Urinary bladder (tissue), 3 donors: ENCODE measurements at regions not wholly inside any gene's neighbourhood (a gene's known extent, or its start where the extent isn't known, plus 50 kb on each side); places are given as distances from the start of the nearest gene placed in this dataset.

Source experiments
- DNase-seq: peaks from one replicate; pipeline ENCODE4 v3.0.0-alpha.2; 2015; ENCODE audit errors: extremely low spot score
- H3K27ac ChIP-seq: one replicate; pipeline ENCODE4 v1.5.1; 2013; ENCODE audit warnings: low read depth, mild to moderate bottlenecking, moderate library complexity
- H3K36me3 ChIP-seq: one replicate; pipeline ENCODE4 v1.6.1; 2013; ENCODE audit warnings: mild to moderate bottlenecking, moderate library complexity; ENCODE audit not compliant: insufficient read depth
- H3K4me1 ChIP-seq: one replicate; pipeline ENCODE4 v1.6.1; 2013; ENCODE audit warnings: mild to moderate bottlenecking, moderate library complexity; ENCODE audit not compliant: insufficient read depth
- H3K4me3 ChIP-seq: one replicate; pipeline ENCODE4 v1.5.1; 2013; ENCODE audit warnings: low read depth, low read length
- WGBS: extraction: QIAGEN DNeasy Blood & Tissue Kit; methylation state at CpG from one replicate; pipeline ENCODE4 v1.1.7; 2013; 5-methylcytosine and 5-hydroxymethylcytosine counted together
- donor health status: healthy with polysubstance abuse.
- donor health status: healthy.

DNA sequence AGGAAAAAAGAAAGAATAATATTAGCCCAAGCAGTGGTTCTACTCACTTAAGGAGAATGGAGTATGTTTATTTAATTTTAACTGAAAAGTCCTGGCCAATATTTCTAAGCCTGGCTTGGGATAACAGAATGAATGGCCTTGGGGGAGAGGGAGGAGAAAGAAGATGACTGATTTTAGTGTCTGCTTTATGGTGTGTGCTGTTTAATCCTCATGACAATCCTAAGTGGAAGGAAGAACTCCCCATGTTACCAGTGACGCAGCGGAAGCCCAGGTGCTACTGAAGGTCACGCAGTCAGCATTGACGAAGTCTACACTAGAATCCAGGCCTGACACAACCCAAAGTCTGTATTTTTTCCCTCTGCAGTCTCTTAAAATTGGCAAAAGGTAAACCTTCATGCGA, 50.5 kb downstream of the PALM2AKAP2 start:
- no peaks in the 10 kb centered on the region for H3K36me3 ChIP-seq
- H3K4me1 ChIP-seq, result no peaks in the 10 kb centered on the region
- no peak for DNase-seq
- no peak overlapping the region for H3K4me3 ChIP-seq
- WGBS, result 95% methylated on average over 5 of the region's 5 CpGs
- no peak overlapping the region for H3K27ac ChIP-seq

DNA sequence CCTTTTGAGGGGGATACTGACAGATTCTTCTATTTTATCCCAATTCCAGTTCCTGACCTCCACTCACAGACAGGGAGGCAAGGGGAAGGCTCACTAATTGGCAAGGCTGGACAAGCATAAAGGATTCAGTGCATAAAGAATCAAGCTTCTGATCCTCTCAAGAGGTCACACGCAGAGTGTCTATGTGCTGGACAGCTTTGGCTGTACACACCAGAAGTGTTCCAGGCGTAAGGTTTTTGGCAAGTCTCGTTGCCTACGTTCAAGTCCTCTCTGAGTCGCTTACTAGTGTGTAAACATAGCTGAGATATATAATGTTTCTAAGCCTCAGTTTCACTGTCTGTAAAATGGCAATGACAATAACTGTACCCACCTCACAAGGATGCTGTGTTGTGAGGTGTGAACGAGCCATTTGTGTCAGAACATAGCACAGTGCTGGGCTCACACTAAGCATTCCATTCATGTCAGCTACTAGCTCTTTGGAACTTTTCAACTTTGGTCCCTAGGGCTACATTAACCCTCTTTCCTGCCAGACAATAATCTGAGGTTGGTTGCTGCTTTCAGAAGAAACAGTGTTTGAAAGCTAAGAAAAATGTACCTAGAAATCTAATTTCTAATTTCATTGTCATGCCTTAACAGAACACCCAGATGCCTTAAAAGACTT, 52.1 kb downstream of the PALM2AKAP2 start:
- no peak overlapping the region for H3K4me3 ChIP-seq
- 53% methylated on average over 6 of the region's 6 CpGs for WGBS
- H3K4me1 ChIP-seq, result no peaks in the 10 kb centered on the region
- no peaks in the 10 kb centered on the region for H3K36me3 ChIP-seq
- no peak overlapping the region for H3K27ac ChIP-seq
- no peak for DNase-seq

DNA sequence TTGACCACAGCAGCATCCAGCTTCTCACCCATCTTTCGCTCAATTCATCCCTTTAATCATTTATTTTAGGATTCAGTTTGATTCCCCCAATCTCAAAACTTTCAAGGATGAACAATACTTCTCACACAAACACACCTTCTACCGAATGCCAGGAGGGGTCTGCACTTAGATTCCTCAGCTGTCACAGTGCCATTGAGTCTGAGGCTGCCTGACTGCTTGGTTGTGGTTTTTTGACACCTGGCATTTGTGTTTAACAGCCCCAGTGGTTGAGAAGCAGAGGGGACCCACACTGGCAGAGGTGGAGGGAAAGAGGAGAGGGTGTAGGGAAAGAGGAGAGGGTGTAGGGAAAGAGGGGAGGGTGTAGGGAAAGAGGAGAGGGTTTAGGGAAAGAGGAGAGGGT, 54.9 kb downstream of the PALM2AKAP2 start:
- Histone ChIP-seq H3K36me3 (no peaks in the 10 kb centered on the region), H3K27ac (no peak overlapping the region), H3K4me3 (no peak overlapping the region), H3K4me1 (no peaks in the 10 kb centered on the region)
- DNase-seq, result no peak
- 93% methylated on average over 2 of the region's 2 CpGs for WGBS

DNA sequence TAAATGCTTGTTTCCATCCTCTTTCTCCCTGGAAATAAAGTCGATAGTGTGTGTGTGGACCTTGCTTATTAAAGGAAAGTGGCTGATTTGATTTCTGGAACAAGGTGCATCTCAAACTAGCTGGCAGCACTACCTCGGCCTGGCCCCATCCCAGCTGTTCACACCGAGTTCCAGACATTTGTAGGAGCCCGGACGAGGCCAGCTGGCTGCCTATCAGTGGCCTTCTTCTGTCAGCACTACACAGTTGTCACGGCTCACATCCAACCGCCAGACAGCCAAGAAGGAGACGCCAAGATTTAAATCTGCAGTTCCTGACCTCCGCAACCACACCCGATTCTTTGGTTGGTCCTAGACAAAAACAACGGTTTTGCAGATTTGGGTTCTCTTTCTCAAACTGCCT, 63.6 kb downstream of the PALM2AKAP2 start:
- H3K27ac ChIP-seq, result no peak overlapping the region
- 25% methylated on average over 11 of the region's 11 CpGs for WGBS
- H3K4me1 ChIP-seq, result no peaks in the 10 kb centered on the region
- no peak for DNase-seq
- no peak overlapping the region for H3K4me3 ChIP-seq
- H3K36me3 ChIP-seq, result no peaks in the 10 kb centered on the region

DNA sequence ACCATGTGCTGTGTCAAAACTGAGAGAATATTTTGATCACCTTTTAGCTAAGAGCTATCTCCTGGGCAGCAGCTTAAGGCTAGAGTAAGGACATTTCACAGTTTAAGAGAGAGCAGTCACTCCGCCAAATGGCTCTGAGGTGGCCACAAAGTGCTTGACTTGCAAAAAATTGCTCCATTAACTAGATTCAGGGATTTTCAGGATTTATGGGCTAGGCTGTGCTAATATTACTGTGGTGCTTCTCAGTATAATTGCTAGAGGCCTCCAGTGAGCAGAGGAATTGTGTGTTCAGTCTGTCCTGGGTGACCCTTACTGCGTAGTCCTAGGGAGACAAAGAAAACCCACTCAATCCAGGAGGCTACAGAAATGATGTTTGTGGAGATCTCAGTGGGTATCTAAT, 65.2 kb downstream of the PALM2AKAP2 start:
- no peaks in the 10 kb centered on the region for H3K36me3 ChIP-seq
- H3K27ac ChIP-seq, result no peak overlapping the region
- DNase-seq, result no peak
- over 99% methylated on average over 2 of the region's 2 CpGs for WGBS
- no peak overlapping the region for H3K4me3 ChIP-seq
- no peaks in the 10 kb centered on the region for H3K4me1 ChIP-seq

DNA sequence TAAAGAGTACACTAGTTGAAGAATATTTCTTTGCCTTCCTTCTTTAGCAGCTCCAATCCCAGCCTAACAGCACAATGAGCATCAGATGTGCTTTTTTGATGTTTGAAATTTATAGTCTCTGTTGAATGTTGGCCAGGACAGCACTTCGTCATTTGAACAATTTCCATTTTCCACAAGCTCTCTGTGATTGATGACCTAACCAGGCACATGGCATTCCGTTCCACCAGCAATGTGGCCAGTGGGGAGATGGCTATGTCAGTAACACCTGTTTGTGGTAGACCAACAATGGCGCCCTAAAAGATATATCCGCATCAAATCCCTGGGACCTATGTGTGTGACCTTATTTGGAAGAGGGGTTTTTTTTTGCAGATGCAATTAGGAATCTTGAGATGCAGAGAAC, 66.8 kb downstream of the PALM2AKAP2 start:
- Histone ChIP-seq H3K4me3 (no peak overlapping the region), H3K27ac (no peak overlapping the region), H3K4me1 (no peaks in the 10 kb centered on the region), H3K36me3 (no peaks in the 10 kb centered on the region)
- no peak for DNase-seq
- WGBS, result 87% methylated on average over 4 of the region's 4 CpGs

DNA sequence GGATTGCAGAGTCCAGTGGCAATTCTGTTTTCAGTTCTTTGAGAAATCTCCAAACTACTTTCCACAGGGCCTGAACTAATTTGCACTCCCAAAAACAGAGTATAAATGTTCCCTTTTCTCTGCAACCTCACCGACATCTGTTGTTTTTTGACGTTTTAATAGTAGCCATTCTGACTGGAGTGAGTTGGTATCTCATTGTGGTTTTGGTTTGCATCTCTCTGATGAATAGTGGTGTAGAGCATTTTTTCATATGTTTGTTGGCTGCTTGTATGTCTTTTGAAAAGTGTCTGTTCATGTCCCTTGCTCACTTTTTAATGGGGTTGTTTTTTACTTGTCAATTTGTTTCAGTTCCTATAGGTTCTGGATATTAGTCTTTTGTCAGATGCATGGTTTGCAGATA, 72.6 kb downstream of the PALM2AKAP2 start:
- H3K4me1 ChIP-seq, result no peaks in the 10 kb centered on the region
- no peak overlapping the region for H3K4me3 ChIP-seq
- no peaks in the 10 kb centered on the region for H3K36me3 ChIP-seq
- WGBS, result 85% methylated on average over 2 of the region's 2 CpGs
- no peak for DNase-seq
- H3K27ac ChIP-seq, result no peak overlapping the region

DNA sequence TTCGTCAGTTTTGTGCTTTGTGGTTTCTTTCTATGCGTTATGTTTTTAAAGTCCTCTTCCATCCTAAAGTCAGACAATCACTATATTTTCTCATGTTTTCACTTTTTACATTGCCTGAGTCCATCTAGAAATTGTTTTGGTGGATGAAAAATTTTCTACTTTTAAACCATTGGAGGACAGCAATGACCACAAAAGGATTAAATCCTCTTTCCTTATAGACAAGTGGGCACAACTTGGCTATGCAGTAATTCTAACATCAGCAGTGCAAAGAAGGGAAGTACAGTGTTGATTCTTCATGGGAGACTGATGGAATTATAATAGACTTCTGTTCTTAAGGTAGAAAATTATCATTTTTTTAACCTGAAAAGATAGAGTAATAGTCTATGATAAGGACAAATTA, 75.5 kb downstream of the PALM2AKAP2 start:
- Histone ChIP-seq H3K27ac (no peak overlapping the region), H3K4me1 (no peaks in the 10 kb centered on the region), H3K36me3 (no peaks in the 10 kb centered on the region), H3K4me3 (no peak overlapping the region)
- 88% methylated on average over 2 of the region's 2 CpGs for WGBS
- DNase-seq, result no peak

DNA sequence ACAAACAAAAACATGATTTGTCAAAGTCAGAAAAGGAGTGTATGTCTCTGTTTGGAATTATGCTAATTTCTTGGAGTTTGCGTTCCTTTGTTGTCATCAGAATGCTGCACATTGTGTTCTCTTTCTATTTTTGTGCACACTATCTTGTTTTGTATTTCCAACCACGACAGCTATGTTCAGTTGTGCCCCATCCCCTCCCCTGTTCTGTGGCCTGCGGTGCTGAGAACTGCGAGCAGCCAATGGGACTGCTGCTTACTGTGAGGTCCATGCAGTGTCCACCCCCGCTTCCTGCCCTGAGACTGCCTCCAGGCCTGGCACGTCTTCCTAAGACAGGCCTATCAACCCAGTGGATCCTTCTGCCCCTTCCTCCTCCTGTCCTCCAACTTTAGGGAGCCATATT, 76.8 kb downstream of the PALM2AKAP2 start:
- no peak overlapping the region for H3K4me3 ChIP-seq
- H3K36me3 ChIP-seq, result no peaks in the 10 kb centered on the region
- no peak for DNase-seq
- H3K27ac ChIP-seq, result no peak overlapping the region
- 59% methylated on average over 6 of the region's 6 CpGs for WGBS
- H3K4me1 ChIP-seq, result no peaks in the 10 kb centered on the region

DNA sequence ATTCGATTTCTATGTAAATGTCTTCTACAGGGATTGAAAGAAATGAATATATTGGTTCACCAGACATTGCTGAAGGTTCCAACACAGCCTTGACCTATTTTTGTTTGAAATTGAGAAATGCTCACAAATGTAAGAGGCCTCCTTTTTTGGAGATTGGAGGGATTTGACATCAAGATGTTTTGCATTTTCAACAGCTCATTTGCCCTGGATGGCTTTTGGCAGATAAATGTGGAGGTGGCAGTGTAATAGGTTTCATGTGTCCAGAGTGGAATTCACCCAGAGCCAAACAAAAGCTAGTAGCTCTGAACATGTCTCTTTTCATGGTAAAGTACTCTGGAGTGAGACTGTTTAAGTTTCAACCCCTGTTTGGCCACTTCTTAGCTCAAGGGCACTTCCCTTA, 77.3 kb downstream of the PALM2AKAP2 start:
- Histone ChIP-seq H3K27ac (no peak overlapping the region), H3K4me3 (no peak overlapping the region), H3K36me3 (no peaks in the 10 kb centered on the region), H3K4me1 (no peaks in the 10 kb centered on the region)
- DNase-seq, result no peak
- WGBS, result 71% methylated on average over 1 of the region's 1 CpG

DNA sequence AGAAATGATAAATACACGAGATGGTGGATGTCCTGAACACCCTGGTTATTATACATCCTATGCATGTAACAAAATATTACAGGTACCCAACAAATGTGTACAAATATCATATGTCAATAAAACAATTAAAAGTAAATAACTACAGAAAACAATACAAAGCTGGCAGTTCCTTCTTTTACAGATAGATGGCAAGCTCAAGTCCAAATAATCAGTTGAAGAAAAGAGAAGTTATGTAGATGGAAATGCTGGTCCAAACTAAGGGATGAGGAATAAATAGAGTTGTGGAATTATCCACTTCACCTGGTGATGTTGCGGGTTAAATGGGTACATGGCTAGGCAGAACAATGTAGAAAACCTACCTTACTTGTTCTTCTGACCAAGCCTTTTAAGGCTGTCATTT, 79.4 kb downstream of the PALM2AKAP2 start:
- H3K36me3 ChIP-seq, result no peaks in the 10 kb centered on the region
- DNase-seq, result no peak
- H3K4me3 ChIP-seq, result no peak overlapping the region
- H3K27ac ChIP-seq, result no peak overlapping the region
- WGBS, result 94% methylated on average over 2 of the region's 2 CpGs
- no peaks in the 10 kb centered on the region for H3K4me1 ChIP-seq

DNA sequence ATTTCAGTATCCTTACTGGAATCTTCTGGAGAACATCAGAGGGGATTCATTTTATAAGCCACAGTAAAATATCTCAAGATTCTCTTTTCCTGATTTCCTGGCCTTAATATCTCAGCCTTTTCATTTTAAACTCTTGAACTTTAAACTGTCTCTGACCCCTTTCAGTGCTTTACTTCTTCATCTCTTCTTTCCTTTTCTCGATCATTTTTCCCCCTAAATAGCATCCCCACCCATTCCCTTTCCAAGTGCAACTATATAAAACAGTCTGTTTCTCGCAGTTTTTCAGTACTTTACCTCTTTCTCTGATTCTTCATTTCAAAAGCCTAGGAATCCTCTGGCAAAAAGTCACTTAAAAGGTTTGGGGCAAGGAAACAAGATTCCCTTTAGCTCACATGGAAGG, 80.5 kb downstream of the PALM2AKAP2 start:
- Histone ChIP-seq H3K27ac (no peak overlapping the region), H3K4me1 (no peaks in the 10 kb centered on the region), H3K4me3 (no peak overlapping the region), H3K36me3 (no peaks in the 10 kb centered on the region)
- WGBS, result 45% methylated on average over 2 of the region's 2 CpGs
- DNase-seq, result no peak

DNA sequence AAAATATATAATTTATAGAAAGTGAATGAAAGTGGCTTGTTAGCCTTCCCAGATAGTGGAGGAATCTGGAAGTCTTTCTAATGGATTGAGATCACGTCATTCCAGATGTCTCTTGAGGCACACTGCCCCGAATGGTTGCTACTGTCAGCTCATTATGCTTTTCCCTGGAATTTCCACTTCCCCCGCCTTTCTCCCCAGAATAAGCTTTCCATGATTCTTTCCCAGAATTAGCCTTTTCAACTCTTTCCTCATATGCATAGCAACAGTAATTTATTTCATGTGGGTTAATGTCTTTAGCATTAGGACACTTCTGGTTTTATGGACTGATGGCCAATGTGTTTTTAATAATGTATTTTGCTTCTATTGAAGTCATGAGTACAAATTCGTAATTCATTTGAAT, 81.5 kb downstream of the PALM2AKAP2 start:
- DNase-seq, result peak; percentile 17
- Histone ChIP-seq H3K36me3 (no peaks in the 10 kb centered on the region), H3K4me3 (no peak overlapping the region), H3K27ac (no peak overlapping the region), H3K4me1 (no peaks in the 10 kb centered on the region)
- WGBS, result 53% methylated on average over 4 of the region's 4 CpGs

DNA sequence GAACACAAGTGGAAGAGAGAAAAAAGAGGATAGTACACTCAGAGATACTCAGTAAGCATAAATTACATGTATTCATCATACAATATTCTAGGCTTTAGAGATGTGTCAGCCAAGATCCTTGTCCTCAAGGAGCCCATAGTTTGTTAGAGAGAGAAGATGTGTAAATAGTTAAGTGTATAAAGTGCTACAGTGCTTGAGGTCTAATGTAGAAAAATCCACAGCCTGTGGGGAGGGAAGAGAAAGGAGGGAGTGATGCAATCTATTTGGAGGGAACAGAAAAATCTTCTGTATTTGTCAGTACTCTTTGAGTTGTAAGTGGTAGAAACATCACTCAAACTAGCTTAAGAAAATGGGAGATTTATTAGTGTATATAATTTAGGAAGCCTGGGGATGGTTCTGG, 81.9 kb downstream of the PALM2AKAP2 start:
- no peak for DNase-seq
- Histone ChIP-seq H3K4me3 (no peak overlapping the region), H3K36me3 (no peaks in the 10 kb centered on the region), H3K4me1 (no peaks in the 10 kb centered on the region), H3K27ac (no peak overlapping the region)

DNA sequence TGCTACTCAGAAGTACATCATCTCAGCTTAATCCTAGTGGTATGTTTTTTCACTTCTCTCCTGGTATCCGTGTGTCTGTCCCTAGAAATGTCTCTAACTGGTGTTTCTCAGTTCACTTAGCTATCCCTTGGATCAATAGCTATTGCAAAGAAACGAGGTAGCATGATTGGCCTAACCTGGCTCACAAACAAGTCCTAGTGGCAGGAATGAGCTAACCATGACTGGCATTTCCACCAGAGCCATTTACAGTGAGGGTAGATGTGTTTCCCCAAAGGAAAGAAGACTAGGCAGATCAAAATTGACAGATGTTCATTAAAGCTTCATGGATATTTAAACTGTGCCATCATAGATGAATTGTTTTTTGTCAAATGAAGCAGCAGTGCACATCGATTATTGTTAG, 82.5 kb downstream of the PALM2AKAP2 start:
- 87% methylated on average over 3 of the region's 3 CpGs for whole genome bisulfite sequencing

More for the DNA sequence above, 82.5 kb downstream of the PALM2AKAP2 start:
- Histone ChIP-seq H3K4me1 (no peaks in the 10 kb centered on the region), H3K27ac (no peak overlapping the region), H3K4me3 (no peak overlapping the region), H3K36me3 (no peaks in the 10 kb centered on the region)
- DNase-seq, result no peak
